K562 (cell line): ENCODE measurements at regions not wholly inside any gene's neighbourhood (a gene's known extent, or its start where the extent isn't known, plus 50 kb on each side); places are given as distances from the start of the nearest gene placed in this dataset.
A peak's percentile ranks its signal among the peaks of the same experiment; 100 is the strongest.
"Not testable (repeated sequence)": the region's sequence is repeated elsewhere in the genome, so short reads cannot be mapped to it uniquely, and the experiment has no call there.

ENCODE experiments used
- ATAC-seq: fragments of 200-7000 bp; cut with Tn5 transposase; 3 replicates; pipeline ENCODE4 v1.9.1; 2020; ENCODE audit warnings: moderate library complexity
- BruUV-seq: library from RNA; stranded (reverse); fragments of 400-500 nt; replicated peaks from 2 replicates; lab custom pipeline; 2021; lab: Mats Ljungman, UMichigan
- CTCF ChIA-PET: fragments of 300-600 bp; formaldehyde crosslinking; extraction: SDS; loops from one replicate; lab custom pipeline; 2021; ENCODE audit warnings: low intra/inter-chr PET ratio; lab: Yijun Ruan, JAX
- POLR2A ChIA-PET: fragments of 300-600, 350-650 bp; sonication (Branson Sonifier 250); formaldehyde crosslinking; extraction: SDS; loops from one replicate; lab custom pipeline; 2021; ENCODE audit warnings: antibody characterized with exemption, inconsistent platforms; lab: Yijun Ruan, JAX
- DNase-seq, 4 experiments: peaks; one replicate each; pipeline versions ENCODE4 v3.0.0 to v3.0.0-alpha.2; 2011 to 2018; ENCODE audit warnings: low spot score in 3 of 4, mixed read lengths in 3 of 4; ENCODE audit errors: extremely low read depth in 1 of 4
- FAIRE-seq: peaks from 2 replicates; lab custom pipeline; 2011; peaks lifted over from hg19 to GRCh38; lab: Jason Lieb, UNC
- H2AFZ ChIP-seq: 2 replicates; pipeline ENCODE4 v1.6.0; 2011; ENCODE audit warnings: low read depth, low read length, control low read depth, inconsistent platforms
- H3K27ac ChIP-seq: fragments of 200-600 bp; 3 replicates; pipeline ENCODE4 v1.8.0; 2011; ENCODE audit warnings: low read depth, mild to moderate bottlenecking, control low read depth, inconsistent platforms, low read length, moderate library complexity, mixed read lengths; ENCODE audit errors: extremely low read depth
- H3K27me3 ChIP-seq, 2 experiments: fragments of 300-600 bp in 1 of 2; 2 replicates in 1 of 2; 3 replicates in 1 of 2; pipeline versions ENCODE4 v1.6.0 to v1.8.0; 2011; ENCODE audit warnings: inconsistent platforms in 2 of 2, low read length in 2 of 2, mild to moderate bottlenecking in 1 of 2, mixed read lengths in 1 of 2, moderate library complexity in 1 of 2; ENCODE audit not compliant: control insufficient read depth in 2 of 2, insufficient read depth in 2 of 2
- H3K36me3 ChIP-seq: fragments of 300-600 bp; 3 replicates; pipeline ENCODE4 v1.8.0; 2011; ENCODE audit warnings: mild to moderate bottlenecking, low read length, inconsistent platforms; ENCODE audit not compliant: control insufficient read depth, insufficient read depth
- H3K4me1 ChIP-seq, 2 experiments: fragments of 200-600 bp in 1 of 2; replicated peaks in 1 of 2; 2 replicates in 1 of 2; 3 replicates in 1 of 2; pipeline versions ENCODE4 v1.5.1 to v1.8.0; 2011; ENCODE audit warnings: inconsistent platforms in 2 of 2, low read length in 2 of 2, mild to moderate bottlenecking in 1 of 2, mixed read lengths in 1 of 2, moderate library complexity in 1 of 2; ENCODE audit not compliant: control insufficient read depth in 2 of 2, insufficient read depth in 2 of 2
- H3K4me2 ChIP-seq: 2 replicates; pipeline ENCODE4 v1.6.1; 2011; ENCODE audit warnings: low read length, control low read depth, inconsistent platforms, mixed read lengths; ENCODE audit not compliant: insufficient read depth
- H3K4me3 ChIP-seq: fragments of 200-600 bp; sonication (generic), shearing (Covaris generic); 2 replicates; pipeline ENCODE4 v1.5.1; 2016; ENCODE audit warnings: control low read depth, inconsistent platforms
- H3K79me2 ChIP-seq: fragments of 200-600 bp; 3 replicates; pipeline ENCODE4 v1.8.0; 2011; ENCODE audit warnings: low read length, inconsistent platforms; ENCODE audit not compliant: control insufficient read depth, insufficient read depth
- H3K9ac ChIP-seq, 2 experiments: 2 replicates each; pipeline versions ENCODE4 v1.6.0 to v1.6.1; 2011; ENCODE audit warnings: low read depth in 2 of 2, low read length in 2 of 2, control low read depth in 1 of 2, inconsistent platforms in 1 of 2, mild to moderate bottlenecking in 1 of 2, mixed read lengths in 1 of 2; ENCODE audit not compliant: insufficient read depth in 1 of 2
- H3K9me1 ChIP-seq: one replicate; pipeline ENCODE4 v1.6.0; 2011; ENCODE audit warnings: inconsistent platforms, mild to moderate bottlenecking, low read length, moderate library complexity; ENCODE audit not compliant: control insufficient read depth, insufficient read depth
- H3K9me3 ChIP-seq: replicated peaks from 2 replicates; pipeline ENCODE4 v1.5.1; 2011; ENCODE audit warnings: low read depth, low read length, inconsistent platforms; ENCODE audit not compliant: control insufficient read depth, insufficient read depth
- H4K20me1 ChIP-seq: replicated peaks from 2 replicates; pipeline ENCODE4 v1.6.1; 2011; ENCODE audit warnings: low read length, inconsistent platforms, mixed read lengths; ENCODE audit not compliant: control insufficient read depth, insufficient read depth
- DACH1 ChIP-seq: fragments of 450-650 bp; IDR thresholded peaks from 2 replicates; pipeline ENCODE4 v1.6.1; 2018; ENCODE audit not compliant: partially characterized antibody
- HEY1 ChIP-seq: fragments of 250-450 bp; sonication (Bioruptor Pico); IDR thresholded peaks from 2 replicates; pipeline ENCODE4 v1.5.0; 2020; ENCODE audit warnings: mild to moderate bottlenecking, moderate library complexity, borderline replicate concordance
- MAFF ChIP-seq: IDR thresholded peaks from 2 replicates; pipeline ENCODE4 v1.6.1; 2012; ENCODE audit warnings: low read length, improper control_type of control experiment
- MCM7 ChIP-seq, 2 experiments: fragments of 450-650 bp; IDR thresholded peaks; 2 replicates each; pipeline ENCODE4 v1.6.1; 2016 to 2018
- ZNF316 ChIP-seq: fragments of 450-650 bp; IDR thresholded peaks from 2 replicates; pipeline ENCODE4 v1.6.1; 2016
- ZNF445 ChIP-seq: fragments of 250-450 bp; sonication (Bioruptor Pico); IDR thresholded peaks from 2 replicates; pipeline ENCODE4 v1.4.0; 2020; ENCODE audit warnings: low read depth, mild to moderate bottlenecking, moderate library complexity
- whole genome bisulfite sequencing: fragments of 100-300 bp; shearing (Covaris generic); methylation state at CpG from one replicate; pipeline ENCODE4 v1.1.6; 2016; ENCODE audit warnings: low coverage, mixed read lengths; ENCODE audit not compliant: insufficient coverage; ENCODE audit errors: missing lambda C conversion rate; 5-methylcytosine and 5-hydroxymethylcytosine counted together
- in situ Hi-C: fragments of 300-500 bp; cut with MboI; formaldehyde crosslinking; loops from 4 replicates; pipeline ENCODE4 v1.15.0; 2018; ENCODE audit warnings: inconsistent platforms, mixed read lengths
- intact Hi-C: fragments of 100-400 bp; cut with micrococcal nuclease; formaldehyde crosslinking; loops from 2 replicates; pipeline ENCODE4 v1.14.2; 2022

DNA sequence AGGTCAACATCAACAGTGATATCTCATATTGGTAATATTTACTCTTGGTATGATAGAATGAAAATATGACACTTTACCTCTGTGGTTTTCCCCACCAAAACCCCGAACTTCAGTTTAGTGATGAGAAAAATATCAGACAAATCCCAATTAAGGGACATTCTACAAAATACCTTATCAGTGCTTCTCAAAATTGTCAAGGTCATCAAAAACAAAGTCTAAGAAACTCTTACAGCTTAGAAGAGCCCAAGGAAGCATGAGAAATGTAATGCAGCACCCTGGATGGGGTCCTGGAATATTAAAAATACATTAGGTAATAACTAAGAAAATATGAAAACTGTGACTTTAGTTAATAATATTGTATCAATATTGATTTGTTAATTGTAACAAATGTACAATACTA is 148.3 kb upstream of the TFAP2D start:
- Histone ChIP-seq H3K27me3 (no peaks in the 10 kb centered on the region), H3K9me3 (no peaks in the 10 kb centered on the region), H2AFZ (no peak overlapping the region), H3K4me1 (no peaks in the 10 kb centered on the region), H3K4me2 (no peak overlapping the region), H4K20me1 (no peaks in the 10 kb centered on the region), H3K27ac (no peak overlapping the region), H3K4me3 (no peak overlapping the region), H3K79me2 (no peaks in the 10 kb centered on the region), H3K36me3 (no peaks in the 10 kb centered on the region), H3K9ac (no peak overlapping the region), H3K9me1 (no peaks in the 10 kb centered on the region)
- no peak for ATAC-seq
- no peak for DNase-seq
- TF ChIP-seq ZNF316: peak; percentile 49; the same call in 1 of the 2 replicates
- 0 out of 2 replicates have a peak, but pooled peaks have one; percentile 32 for TF ChIP-seq MAFF
- TF ChIP-seq HEY1 (CRISPR knock-in tag): no peak
- no peak for TF ChIP-seq ZNF445 (CRISPR knock-in tag)
- ChIA-PET CTCF (no interaction called here), POLR2A (no interaction called here)
- in situ Hi-C loops (no loop called here), intact Hi-C loops (no loop called here)
- no peak for FAIRE-seq
- no TSS peak for BruUV-seq
- WGBS: 0% methylated on average over 1 of the region's 1 CpG

DNA sequence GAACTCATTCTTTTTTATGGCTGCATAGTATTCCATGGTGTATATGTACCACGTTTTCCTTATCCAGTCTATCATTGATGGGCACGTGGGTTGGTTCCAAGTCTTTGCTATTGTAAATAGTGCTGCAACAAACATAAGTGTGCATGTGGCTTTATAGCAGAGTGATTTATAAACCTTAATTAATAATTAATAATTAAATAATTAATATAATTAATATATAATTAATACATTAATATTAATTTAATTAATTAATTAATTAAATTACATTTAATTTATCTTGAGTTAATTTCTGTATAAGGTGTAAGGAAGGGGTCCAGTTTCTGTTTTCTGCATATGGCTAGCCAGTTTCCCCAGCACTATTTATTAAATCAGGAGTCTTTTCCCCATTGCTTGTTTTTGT is 142.1 kb upstream of the TFAP2D start:
- BruUV-seq, H4K20me1 ChIP-seq, H3K27me3 ChIP-seq, intact Hi-C loops, FAIRE-seq, H3K79me2 ChIP-seq, CTCF ChIA-PET, H3K27ac ChIP-seq, H3K9me1 ChIP-seq, DNase-seq, H3K4me1 ChIP-seq, H3K9me3 ChIP-seq, H3K4me3 ChIP-seq, H3K4me2 ChIP-seq, H3K36me3 ChIP-seq, H3K9ac ChIP-seq, POLR2A ChIA-PET, H2AFZ ChIP-seq, in situ Hi-C loops, ATAC-seq: not testable (repeated sequence)
- WGBS: 0% methylated on average over 2 of the region's 2 CpGs
- TF ChIP-seq DACH1 (peak; percentile 58), MCM7 (IDR thresholded peaks at IDR 0.05) (0 out of 4 replicates have a peak, but pooled peaks of 1 of the 2 experiments have one; percentile 35)
